Ovary (tissue), 7 donors: ENCODE measurements at regions not wholly inside any gene's neighbourhood (a gene's known extent, or its start where the extent isn't known, plus 50 kb on each side); places are given as distances from the start of the nearest gene placed in this dataset.

Source experiments
- DNase-seq, 5 donors: peaks; one replicate each; pipeline ENCODE4 v3.0.0-alpha.2; 2019 to 2020
- H3K27ac ChIP-seq, 2 donors: fragments of 200-600 bp; one replicate each; pipeline versions ENCODE4 v1.5.1 to v1.8.0; 2019 to 2022
- H3K27me3 ChIP-seq: fragments of 200-600 bp; one replicate; pipeline ENCODE4 v1.8.0; 2022
- H3K36me3 ChIP-seq: fragments of 200-600 bp; sonication (generic); one replicate; pipeline ENCODE4 v1.5.1; 2019
- H3K4me1 ChIP-seq: one replicate; pipeline ENCODE4 v1.8.1; 2013; ENCODE audit warnings: mild to moderate bottlenecking, moderate library complexity; ENCODE audit not compliant: insufficient read depth
- H3K4me3 ChIP-seq: fragments of 200-600 bp; sonication (generic); one replicate; pipeline ENCODE4 v1.5.1; 2017
- H3K9me3 ChIP-seq, 2 donors: fragments of 200-600 bp in 1 of 2; sonication (generic) in 1 of 2; one replicate each; pipeline versions ENCODE4 v1.5.1 to v1.8.1; 2013 to 2019; ENCODE audit warnings: mild to moderate bottlenecking in 1 of 2, moderate library complexity in 1 of 2
- EP300 ChIP-seq: sonication (generic); formaldehyde crosslinking; IDR thresholded peaks from one replicate; pipeline ENCODE4 v1.6.1; 2017; ENCODE audit warnings: antibody characterized with exemption
- POLR2A ChIP-seq: fragments of 450-650 bp; IDR thresholded peaks from one replicate; pipeline ENCODE4 v1.6.1; 2017; ENCODE audit warnings: antibody characterized with exemption, mild to moderate bottlenecking, moderate library complexity
- WGBS, 3 donors: extraction: QIAGEN DNeasy Blood & Tissue Kit in 1 of 3; methylation state at CpG; one replicate each; pipeline versions ENCODE4 v1.1.5 to v1.1.7; 2013 to 2017; 5-methylcytosine and 5-hydroxymethylcytosine counted together
- intact Hi-C, 4 donors: fragments of 100-400 bp; cut with DNase I; formaldehyde crosslinking; loops; one replicate each; pipeline versions ENCODE4 v1.11.0 to v1.15.1; 2022 to 2023
- TF ChIP-seq, protein P1 (sequence below), 3 donors: fragments of 450-650 bp in 2 of 3; fragments of 200-600 bp in 1 of 3; IDR thresholded peaks; one replicate each; pipeline versions ENCODE4 v1.5.1 to v1.8.0; 2016 to 2022; ENCODE audit warnings: antibody characterized with exemption in 3 of 3, mild to moderate bottlenecking in 1 of 3
- donor health status: DM: no; HTN: no; CAD: no; lungs with moderate emphysema.
- donor health status: DM: no; HTN: no; CAD: no.
- donor health status: Bipolar disorder and iron deficiency.
- donor health status: DM: no; HTN: no; CAD: no.
- donor health status: DM: yes; HTN: yes; CAD: no.

DNA sequence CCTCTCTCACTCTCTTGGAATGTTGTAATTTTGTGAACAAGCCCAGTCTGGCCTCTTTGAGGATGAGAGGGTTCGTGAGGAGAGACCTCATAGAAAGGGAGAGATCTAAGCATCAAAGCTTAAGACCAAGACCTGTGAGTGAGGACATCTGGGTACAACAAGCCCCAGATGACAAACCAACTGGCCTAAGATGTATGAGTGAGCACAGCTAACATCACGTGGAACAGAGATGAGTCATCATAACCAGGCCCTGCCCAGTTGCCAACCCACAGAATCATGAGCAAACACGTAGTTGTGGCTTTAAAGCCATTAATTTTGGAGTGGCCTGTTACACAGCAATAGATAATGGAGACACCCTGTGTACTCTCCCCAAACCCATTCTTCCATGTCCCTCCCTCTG is 439.1 kb upstream of the KIF2A start:
- no peaks in the 10 kb centered on the region for H3K9me3 ChIP-seq
- no peaks in the 10 kb centered on the region for H3K27me3 ChIP-seq
- no peak for TF ChIP-seq EP300
- TF ChIP-seq POLR2A, result no peak
- TF ChIP-seq, protein P1, sequence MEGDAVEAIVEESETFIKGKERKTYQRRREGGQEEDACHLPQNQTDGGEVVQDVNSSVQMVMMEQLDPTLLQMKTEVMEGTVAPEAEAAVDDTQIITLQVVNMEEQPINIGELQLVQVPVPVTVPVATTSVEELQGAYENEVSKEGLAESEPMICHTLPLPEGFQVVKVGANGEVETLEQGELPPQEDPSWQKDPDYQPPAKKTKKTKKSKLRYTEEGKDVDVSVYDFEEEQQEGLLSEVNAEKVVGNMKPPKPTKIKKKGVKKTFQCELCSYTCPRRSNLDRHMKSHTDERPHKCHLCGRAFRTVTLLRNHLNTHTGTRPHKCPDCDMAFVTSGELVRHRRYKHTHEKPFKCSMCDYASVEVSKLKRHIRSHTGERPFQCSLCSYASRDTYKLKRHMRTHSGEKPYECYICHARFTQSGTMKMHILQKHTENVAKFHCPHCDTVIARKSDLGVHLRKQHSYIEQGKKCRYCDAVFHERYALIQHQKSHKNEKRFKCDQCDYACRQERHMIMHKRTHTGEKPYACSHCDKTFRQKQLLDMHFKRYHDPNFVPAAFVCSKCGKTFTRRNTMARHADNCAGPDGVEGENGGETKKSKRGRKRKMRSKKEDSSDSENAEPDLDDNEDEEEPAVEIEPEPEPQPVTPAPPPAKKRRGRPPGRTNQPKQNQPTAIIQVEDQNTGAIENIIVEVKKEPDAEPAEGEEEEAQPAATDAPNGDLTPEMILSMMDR (IDR thresholded peaks at IDR 0.05), result no peak
- DNase-seq, result no peak
- no peaks in the 10 kb centered on the region for H3K4me1 ChIP-seq
- no peak overlapping the region for H3K4me3 ChIP-seq
- no peak overlapping the region for H3K27ac ChIP-seq
- no peaks in the 10 kb centered on the region for H3K36me3 ChIP-seq
- WGBS, 3 donors, result 51 to 60% (median 52%) methylated on average over 3 of the region's 3 CpGs
- intact Hi-C loops, result no loop called here

DNA sequence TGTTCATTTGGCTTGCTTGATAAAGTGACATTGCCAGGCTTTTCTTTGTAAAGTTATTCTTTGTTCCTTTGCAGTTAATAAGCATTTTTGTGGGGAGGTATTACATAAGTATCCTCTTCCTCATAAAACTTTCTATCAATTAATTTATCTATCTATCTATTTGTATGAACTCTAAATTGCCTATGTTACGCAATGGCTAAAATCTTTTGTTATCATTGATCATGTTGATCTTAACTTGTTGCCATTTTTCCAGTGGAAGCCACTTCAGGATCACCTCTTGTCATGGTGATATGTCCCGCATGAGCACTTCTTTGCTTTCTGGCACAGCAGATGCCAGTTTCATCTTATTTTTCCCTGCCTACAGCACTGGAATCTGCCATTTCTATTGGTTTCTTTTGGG is 436.7 kb upstream of the KIF2A start:
- no peak for TF ChIP-seq EP300
- no peak for TF ChIP-seq POLR2A
- TF ChIP-seq, protein P1 (IDR thresholded peaks at IDR 0.05), result no peak
- DNase-seq, result no peak
- no peaks in the 10 kb centered on the region for H3K9me3 ChIP-seq
- no peak overlapping the region for H3K27ac ChIP-seq
- no peak overlapping the region for H3K4me3 ChIP-seq
- H3K27me3 ChIP-seq, result no peaks in the 10 kb centered on the region
- intact Hi-C loops, result no loop called here
- 92 to 94% (median 93%) methylated on average over 2 of the region's 2 CpGs for WGBS, 3 donors
- H3K4me1 ChIP-seq, result no peaks in the 10 kb centered on the region
- no peaks in the 10 kb centered on the region for H3K36me3 ChIP-seq

DNA sequence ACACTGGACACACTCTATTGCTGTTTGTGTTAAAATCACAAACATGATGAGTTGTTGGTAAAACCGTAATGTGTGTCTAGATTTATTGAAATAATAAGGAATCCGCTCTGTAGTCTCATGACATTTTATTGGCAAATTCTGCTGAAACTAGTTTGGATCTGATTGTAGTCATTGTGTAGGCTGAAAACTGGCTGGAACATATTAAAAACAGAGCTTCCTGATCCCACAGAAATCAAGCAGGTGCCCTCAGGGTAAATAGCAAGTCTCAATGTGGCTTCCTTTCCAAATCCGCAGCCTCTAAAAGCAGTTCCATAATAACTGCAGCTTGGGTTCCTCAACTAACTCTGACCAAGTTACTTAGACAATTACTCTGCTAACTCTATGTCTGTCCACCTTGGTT is 427.5 kb upstream of the KIF2A start:
- H3K4me3 ChIP-seq, result no peak overlapping the region
- H3K27ac ChIP-seq, result no peak overlapping the region
- no peaks in the 10 kb centered on the region for H3K27me3 ChIP-seq
- intact Hi-C loops, result no loop called here
- DNase-seq, result no peak
- no peak for TF ChIP-seq EP300
- TF ChIP-seq, protein P1 (IDR thresholded peaks at IDR 0.05), result no peak
- TF ChIP-seq POLR2A, result no peak
- 90 to 94% (median 91%) methylated on average over 3 of the region's 3 CpGs for WGBS, 3 donors
- H3K36me3 ChIP-seq, result no peaks in the 10 kb centered on the region
- H3K4me1 ChIP-seq, result no peaks in the 10 kb centered on the region
- no peaks in the 10 kb centered on the region for H3K9me3 ChIP-seq

DNA sequence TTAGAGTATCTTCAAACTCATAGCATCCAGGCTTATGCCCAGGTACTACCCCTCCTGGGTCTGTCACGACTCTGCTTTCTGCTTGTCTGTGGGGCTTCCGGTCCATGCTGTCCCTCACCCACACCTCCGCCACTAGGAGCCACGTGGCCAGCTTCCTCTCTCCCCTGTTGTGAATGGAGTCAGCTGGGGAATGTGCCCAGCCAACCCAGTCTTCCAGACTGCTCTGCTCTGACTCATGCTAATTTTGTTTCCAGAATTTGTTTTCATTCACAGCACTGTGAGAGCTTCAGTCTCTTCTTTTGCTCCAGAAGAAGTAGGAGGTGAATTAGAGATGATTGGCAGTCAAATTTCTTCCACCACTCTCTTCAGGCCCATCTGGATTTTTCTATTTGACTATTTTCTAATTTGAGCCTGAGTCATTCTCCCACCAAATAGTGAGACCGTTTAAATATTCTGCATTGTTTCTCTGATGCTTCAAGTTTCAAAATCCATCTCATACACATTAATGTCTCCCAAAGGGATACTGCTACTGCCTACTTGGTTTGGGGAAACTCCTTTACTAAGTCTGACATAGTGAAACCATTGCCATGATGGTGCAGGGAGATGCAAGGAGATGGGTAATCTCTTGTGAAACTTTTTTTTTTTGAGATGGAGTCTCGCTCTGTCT is 424.1 kb upstream of the KIF2A start:
- no peaks in the 10 kb centered on the region for H3K4me1 ChIP-seq
- no peak for TF ChIP-seq EP300
- TF ChIP-seq POLR2A, result no peak
- TF ChIP-seq, protein P1 (IDR thresholded peaks at IDR 0.05), result no peak
- no peak overlapping the region for H3K4me3 ChIP-seq
- no peaks in the 10 kb centered on the region for H3K36me3 ChIP-seq
- H3K27me3 ChIP-seq, result no peaks in the 10 kb centered on the region
- no peaks in the 10 kb centered on the region for H3K9me3 ChIP-seq
- no peak overlapping the region for H3K27ac ChIP-seq
- WGBS, 3 donors, result 34 to 64% (median 46%) methylated on average over 6 of the region's 6 CpGs
- DNase-seq, result no peak
- intact Hi-C loops, result no loop called here
